IMR-90 (cell line): ENCODE measurements at regions not wholly inside any gene's neighbourhood (a gene's known extent, or its start where the extent isn't known, plus 50 kb on each side); places are given as distances from the start of the nearest gene placed in this dataset.
A peak's percentile ranks its signal among the peaks of the same experiment; 100 is the strongest.

Source experiments
- ATAC-seq: fragments of 200-7000 bp; cut with Tn5 transposase; 2 replicates; pipeline ENCODE4 v1.9.1; 2020; ENCODE audit warnings: low read depth, mild to moderate bottlenecking, moderate library complexity
- BruUV-seq: library from RNA; stranded (reverse); fragments of 400-500 nt; replicated peaks from 2 replicates; lab custom pipeline; 2021; lab: Mats Ljungman, UMichigan
- CTCF ChIA-PET: fragments of 300-600 bp; formaldehyde crosslinking; extraction: SDS; loops from one replicate; lab custom pipeline; 2021; ENCODE audit warnings: antibody characterized with exemption; lab: Yijun Ruan, JAX
- POLR2A ChIA-PET: fragments of 300-600 bp; sonication (Branson Sonifier 250); formaldehyde crosslinking; loops from one replicate; lab custom pipeline; 2022; ENCODE audit warnings: antibody characterized with exemption; ENCODE audit not compliant: unreplicated experiment; lab: Charles Lee
- DNase-seq: peaks from one replicate; pipeline ENCODE4 v3.0.0; 2013
- H2AFZ ChIP-seq: replicated peaks from 2 replicates; pipeline ENCODE3; 2013; ENCODE audit warnings: low read length, mild to moderate bottlenecking; ENCODE audit not compliant: poor library complexity
- H2AK5ac ChIP-seq: 2 replicates; pipeline ENCODE4 v1.6.1; 2013; ENCODE audit warnings: low read depth, low read length, inconsistent platforms
- H2AK9ac ChIP-seq: replicated peaks from 2 replicates; pipeline ENCODE3; 2013; ENCODE audit warnings: mild to moderate bottlenecking, low read depth, low read length, moderate library complexity; ENCODE audit not compliant: poor library complexity
- H2BK120ac ChIP-seq: 2 replicates; pipeline ENCODE4 v1.6.1; 2013; ENCODE audit warnings: low read depth, low read length, inconsistent platforms
- H2BK15ac ChIP-seq: 3 replicates; pipeline ENCODE4 v1.6.1; 2013; ENCODE audit warnings: low read depth, low read length, inconsistent platforms
- H2BK20ac ChIP-seq: 2 replicates; pipeline ENCODE4 v1.6.1; 2013; ENCODE audit warnings: low read depth, mild to moderate bottlenecking, inconsistent platforms, low read length, moderate library complexity
- H2BK5ac ChIP-seq: 2 replicates; pipeline ENCODE4 v1.6.1; 2013; ENCODE audit warnings: mild to moderate bottlenecking, low read depth, low read length, inconsistent platforms; ENCODE audit not compliant: poor library complexity, severe bottlenecking
- H3K14ac ChIP-seq: replicated peaks from 2 replicates; pipeline ENCODE4 v1.6.1; 2013; ENCODE audit warnings: low read depth, low read length, inconsistent platforms
- H3K18ac ChIP-seq: 2 replicates; pipeline ENCODE4 v1.6.1; 2013; ENCODE audit warnings: low read depth, low read length, control low read depth
- H3K23ac ChIP-seq: 2 replicates; pipeline ENCODE4 v1.6.1; 2013; ENCODE audit warnings: low read depth, low read length, inconsistent platforms
- H3K27ac ChIP-seq: 2 replicates; pipeline ENCODE4 v1.5.1; 2013; ENCODE audit warnings: mild to moderate bottlenecking, control low read depth, low read length; ENCODE audit not compliant: insufficient read depth
- H3K27me3 ChIP-seq: 2 replicates; pipeline ENCODE4 v1.6.1; 2013; ENCODE audit warnings: low read length; ENCODE audit not compliant: control insufficient read depth, insufficient read depth
- H3K36me3 ChIP-seq: 2 replicates; pipeline ENCODE4 v1.6.1; 2013; ENCODE audit warnings: low read length, mixed read lengths; ENCODE audit not compliant: control insufficient read depth, insufficient read depth
- H3K4ac ChIP-seq: 2 replicates; pipeline ENCODE4 v1.6.1; 2013; ENCODE audit warnings: low read depth, low read length, inconsistent platforms
- H3K4me1 ChIP-seq: 2 replicates; pipeline ENCODE4 v1.6.1; 2013; ENCODE audit warnings: low read length, mixed read lengths; ENCODE audit not compliant: control insufficient read depth, insufficient read depth
- H3K4me2 ChIP-seq: 2 replicates; pipeline ENCODE4 v1.6.1; 2013; ENCODE audit warnings: low read depth, mild to moderate bottlenecking, control low read depth, low read length, moderate library complexity
- H3K4me3 ChIP-seq: 2 replicates; pipeline ENCODE4 v1.5.1; 2013; ENCODE audit warnings: low read depth, mild to moderate bottlenecking, control low read depth, low read length, moderate library complexity; ENCODE audit not compliant: insufficient read depth
- H3K56ac ChIP-seq: 2 replicates; pipeline ENCODE4 v1.6.1; 2013; ENCODE audit warnings: low read length, inconsistent platforms; ENCODE audit not compliant: insufficient read depth; ENCODE audit errors: extremely low read depth
- H3K79me1 ChIP-seq, 2 experiments: 2 replicates each; pipeline ENCODE4 v1.6.1; 2013; ENCODE audit warnings: low read length in 2 of 2, inconsistent platforms in 1 of 2, low read depth in 1 of 2
- H3K9ac ChIP-seq: 2 replicates; pipeline ENCODE4 v1.6.1; 2013; ENCODE audit warnings: low read depth, low read length, control low read depth
- H3K9me1 ChIP-seq: 2 replicates; pipeline ENCODE4 v1.6.1; 2013; ENCODE audit warnings: low read length, inconsistent platforms; ENCODE audit not compliant: insufficient read depth
- H3K9me3 ChIP-seq: 2 replicates; pipeline ENCODE4 v1.6.1; 2013; ENCODE audit warnings: low read length; ENCODE audit not compliant: control insufficient read depth, insufficient read depth
- H4K20me1 ChIP-seq: 2 replicates; pipeline ENCODE4 v1.6.1; 2013; ENCODE audit warnings: low read length, inconsistent platforms; ENCODE audit not compliant: insufficient read depth
- H4K5ac ChIP-seq: 2 replicates; pipeline ENCODE4 v1.6.1; 2013; ENCODE audit warnings: mild to moderate bottlenecking, low read depth, low read length, control low read depth
- H4K8ac ChIP-seq, 2 experiments: 2 replicates each; pipeline ENCODE4 v1.6.1; 2013; ENCODE audit warnings: low read depth in 2 of 2, low read length in 2 of 2, control low read depth in 1 of 2, inconsistent platforms in 1 of 2
- H4K91ac ChIP-seq: 2 replicates; pipeline ENCODE4 v1.6.1; 2013; ENCODE audit warnings: low read depth, low read length, inconsistent platforms; ENCODE audit not compliant: insufficient read depth
- BHLHE40 ChIP-seq: fragments of 150-350 bp; IDR thresholded peaks from 2 replicates; pipeline ENCODE4 v1.6.1; 2016; ENCODE audit warnings: mild to moderate bottlenecking, low read depth, low read length
- CEBPB ChIP-seq: IDR thresholded peaks from 2 replicates; pipeline ENCODE4 v1.6.1; 2012; ENCODE audit warnings: low read depth, low read length, improper control_type of control experiment
- CHD1 ChIP-seq: IDR thresholded peaks from 2 replicates; pipeline ENCODE4 v1.6.1; 2012; ENCODE audit warnings: low read depth, low read length, improper control_type of control experiment
- FOS ChIP-seq: fragments of 150-350 bp; IDR thresholded peaks from 2 replicates; pipeline ENCODE4 v1.6.1; 2016; ENCODE audit warnings: low read depth, low read length
- MAFK ChIP-seq: IDR thresholded peaks from 2 replicates; pipeline ENCODE4 v1.6.1; 2012; ENCODE audit warnings: low read depth, low read length, improper control_type of control experiment
- MAZ ChIP-seq: IDR thresholded peaks from 2 replicates; pipeline ENCODE4 v1.6.1; 2012; ENCODE audit warnings: low read depth, mild to moderate bottlenecking, low read length, improper control_type of control experiment, moderate library complexity, borderline replicate concordance
- MXI1 ChIP-seq: IDR thresholded peaks from 2 replicates; pipeline ENCODE4 v1.6.1; 2012; ENCODE audit warnings: low read depth, mild to moderate bottlenecking, low read length, moderate library complexity, borderline replicate concordance
- NFE2L2 ChIP-seq: fragments of 150-350 bp; IDR thresholded peaks from 2 replicates; pipeline ENCODE4 v1.6.1; 2016; ENCODE audit warnings: low read depth, mild to moderate bottlenecking, low read length
- POLR2A ChIP-seq: IDR thresholded peaks from 2 replicates; pipeline ENCODE4 v1.6.1; 2012; ENCODE audit warnings: mild to moderate bottlenecking, low read depth, low read length
- RAD21 ChIP-seq: IDR thresholded peaks from 2 replicates; pipeline ENCODE4 v1.6.1; 2012; ENCODE audit warnings: low read length, improper control_type of control experiment
- RCOR1 ChIP-seq: IDR thresholded peaks from 2 replicates; pipeline ENCODE4 v1.6.1; 2012; ENCODE audit warnings: mild to moderate bottlenecking, low read length, improper control_type of control experiment; ENCODE audit not compliant: insufficient replicate concordance
- RFX5 ChIP-seq: IDR thresholded peaks from 2 replicates; pipeline ENCODE4 v1.8.0; 2012; ENCODE audit warnings: low read depth, mild to moderate bottlenecking, low read length, moderate library complexity
- SMC3 ChIP-seq: fragments of 150-350 bp; IDR thresholded peaks from 2 replicates; pipeline ENCODE4 v1.6.1; 2016; ENCODE audit warnings: low read depth, mild to moderate bottlenecking, antibody characterized with exemption, low read length, moderate library complexity
- WGBS, 2 experiments: methylation state at CpG; one replicate each; pipeline versions ENCODE4 v1.1.5 to v1.1.7; 2013; ENCODE audit warnings: missing lambda C conversion rate in 2 of 2; ENCODE audit not compliant: insufficient read length in 1 of 2; ENCODE audit errors: extremely low coverage in 2 of 2; 5-methylcytosine and 5-hydroxymethylcytosine counted together
- dilution Hi-C: fragments of 300-500 bp; cut with HindIII; formaldehyde crosslinking; loops from one replicate; pipeline ENCODE4 v1.14.3; 2018; ENCODE audit warnings: low sequenced_read_pairs; ENCODE audit not compliant: unreplicated experiment
- in situ Hi-C: fragments of 300-500 bp; cut with MboI; formaldehyde crosslinking; loops from 3 replicates; pipeline ENCODE4 v1.14.3; 2019; ENCODE audit warnings: low sequenced_read_pairs, inconsistent platforms, mixed read lengths
- intact Hi-C: fragments of 100-400 bp; cut with micrococcal nuclease; formaldehyde crosslinking; loops from 2 replicates; pipeline ENCODE4 v1.10.0; 2022
- TF ChIP-seq, protein P1 (sequence below): fragments of 150-350 bp; IDR thresholded peaks from 2 replicates; pipeline ENCODE4 v1.6.1; 2016; ENCODE audit warnings: low read depth, mild to moderate bottlenecking, low read length, moderate library complexity, borderline replicate concordance
- TF ChIP-seq, protein P2 (sequence below): conservative IDR thresholded peaks from 2 replicates; pipeline ENCODE4 v1.5.1; 2012; ENCODE audit warnings: mild to moderate bottlenecking, low read depth, low read length, improper control_type of control experiment
- TF ChIP-seq, protein P3 (sequence below): fragments of 150-350 bp; IDR thresholded peaks from 2 replicates; pipeline ENCODE4 v1.6.1; 2017; ENCODE audit warnings: mild to moderate bottlenecking, antibody characterized with exemption, low read length, low read depth

DNA sequence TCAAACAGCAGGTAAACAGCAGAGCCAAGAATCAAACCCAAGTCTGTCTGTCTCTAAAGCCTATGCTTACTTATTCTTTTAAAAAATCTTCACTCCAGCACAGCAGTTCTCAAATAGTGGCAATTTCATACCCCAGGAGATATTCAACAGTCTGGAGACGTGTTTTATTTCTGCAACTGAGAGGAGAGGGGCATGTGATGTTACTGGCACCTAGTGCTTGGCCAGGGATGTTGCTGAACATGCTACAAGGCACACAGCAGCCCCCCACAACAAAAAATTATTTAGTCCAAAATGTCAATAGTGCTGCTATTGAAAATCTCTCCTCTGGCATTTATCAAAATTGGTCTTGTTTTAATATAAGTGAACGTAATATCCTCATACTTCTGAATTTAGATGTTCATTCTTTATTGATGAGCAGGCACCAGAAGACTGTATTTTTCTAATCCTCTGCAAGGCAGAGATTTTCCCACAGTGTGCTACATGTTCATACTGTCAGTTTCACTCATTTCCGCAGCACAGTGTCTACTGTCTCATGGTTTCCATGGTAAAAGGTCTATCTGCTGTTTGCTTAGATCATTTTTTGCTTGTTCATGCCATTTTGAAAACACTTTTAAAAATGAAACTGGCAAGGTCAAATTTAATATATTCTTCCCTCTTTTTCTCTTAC, 90.5 kb downstream of the LRATD1 start:
- H3K36me3 ChIP-seq: no peaks in the 10 kb centered on the region
- H3K23ac ChIP-seq: no peak overlapping the region
- DNase-seq: peak; percentile 19
- H4K20me1 ChIP-seq: no peaks in the 10 kb centered on the region
- no peaks in the 10 kb centered on the region for H3K27me3 ChIP-seq
- H2BK15ac ChIP-seq: no peak overlapping the region
- no peak overlapping the region for H2AFZ ChIP-seq
- H3K79me1 ChIP-seq: no peaks in the 10 kb centered on the region
- H3K18ac ChIP-seq: no peak overlapping the region
- intact Hi-C loops: no loop called here
- H3K4me3 ChIP-seq: no peak overlapping the region
- H2BK20ac ChIP-seq: no peak overlapping the region
- H4K5ac ChIP-seq: no peak overlapping the region
- H3K9me1 ChIP-seq: no peaks in the 10 kb centered on the region
- H3K56ac ChIP-seq: no peak overlapping the region
- H4K8ac ChIP-seq: no peak overlapping the region
- CTCF ChIA-PET: no interaction called here
- POLR2A ChIA-PET: no interaction called here
- ATAC-seq: no peak
- no CpG with 5 or more reads among the region's 3 CpGs for WGBS, 2 experiments
- no peak overlapping the region for H4K91ac ChIP-seq
- H2AK5ac ChIP-seq: no peak overlapping the region
- BruUV-seq: no TSS peak
- in situ Hi-C loops: no loop called here
- no peak overlapping the region for H2AK9ac ChIP-seq
- H3K4me2 ChIP-seq: no peak overlapping the region
- no peak overlapping the region for H2BK120ac ChIP-seq
- H3K9ac ChIP-seq: no peak overlapping the region
- dilution Hi-C loops: no loop called here
- no peak overlapping the region for H3K4ac ChIP-seq
- H3K14ac ChIP-seq: no peak overlapping the region
- no peak overlapping the region for H2BK5ac ChIP-seq
- H3K27ac ChIP-seq: no peak overlapping the region
- TF ChIP-seq, protein P1, sequence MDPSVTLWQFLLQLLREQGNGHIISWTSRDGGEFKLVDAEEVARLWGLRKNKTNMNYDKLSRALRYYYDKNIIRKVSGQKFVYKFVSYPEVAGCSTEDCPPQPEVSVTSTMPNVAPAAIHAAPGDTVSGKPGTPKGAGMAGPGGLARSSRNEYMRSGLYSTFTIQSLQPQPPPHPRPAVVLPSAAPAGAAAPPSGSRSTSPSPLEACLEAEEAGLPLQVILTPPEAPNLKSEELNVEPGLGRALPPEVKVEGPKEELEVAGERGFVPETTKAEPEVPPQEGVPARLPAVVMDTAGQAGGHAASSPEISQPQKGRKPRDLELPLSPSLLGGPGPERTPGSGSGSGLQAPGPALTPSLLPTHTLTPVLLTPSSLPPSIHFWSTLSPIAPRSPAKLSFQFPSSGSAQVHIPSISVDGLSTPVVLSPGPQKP: no peak
- no peak for TF ChIP-seq POLR2A
- no peak for TF ChIP-seq MAZ
- TF ChIP-seq FOS: no peak
- TF ChIP-seq NFE2L2: no peak
- TF ChIP-seq RFX5: no peak
- no peak for TF ChIP-seq BHLHE40
- TF ChIP-seq RCOR1: no peak
- TF ChIP-seq, protein P2, sequence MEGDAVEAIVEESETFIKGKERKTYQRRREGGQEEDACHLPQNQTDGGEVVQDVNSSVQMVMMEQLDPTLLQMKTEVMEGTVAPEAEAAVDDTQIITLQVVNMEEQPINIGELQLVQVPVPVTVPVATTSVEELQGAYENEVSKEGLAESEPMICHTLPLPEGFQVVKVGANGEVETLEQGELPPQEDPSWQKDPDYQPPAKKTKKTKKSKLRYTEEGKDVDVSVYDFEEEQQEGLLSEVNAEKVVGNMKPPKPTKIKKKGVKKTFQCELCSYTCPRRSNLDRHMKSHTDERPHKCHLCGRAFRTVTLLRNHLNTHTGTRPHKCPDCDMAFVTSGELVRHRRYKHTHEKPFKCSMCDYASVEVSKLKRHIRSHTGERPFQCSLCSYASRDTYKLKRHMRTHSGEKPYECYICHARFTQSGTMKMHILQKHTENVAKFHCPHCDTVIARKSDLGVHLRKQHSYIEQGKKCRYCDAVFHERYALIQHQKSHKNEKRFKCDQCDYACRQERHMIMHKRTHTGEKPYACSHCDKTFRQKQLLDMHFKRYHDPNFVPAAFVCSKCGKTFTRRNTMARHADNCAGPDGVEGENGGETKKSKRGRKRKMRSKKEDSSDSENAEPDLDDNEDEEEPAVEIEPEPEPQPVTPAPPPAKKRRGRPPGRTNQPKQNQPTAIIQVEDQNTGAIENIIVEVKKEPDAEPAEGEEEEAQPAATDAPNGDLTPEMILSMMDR: no peak
- TF ChIP-seq, protein P3, sequence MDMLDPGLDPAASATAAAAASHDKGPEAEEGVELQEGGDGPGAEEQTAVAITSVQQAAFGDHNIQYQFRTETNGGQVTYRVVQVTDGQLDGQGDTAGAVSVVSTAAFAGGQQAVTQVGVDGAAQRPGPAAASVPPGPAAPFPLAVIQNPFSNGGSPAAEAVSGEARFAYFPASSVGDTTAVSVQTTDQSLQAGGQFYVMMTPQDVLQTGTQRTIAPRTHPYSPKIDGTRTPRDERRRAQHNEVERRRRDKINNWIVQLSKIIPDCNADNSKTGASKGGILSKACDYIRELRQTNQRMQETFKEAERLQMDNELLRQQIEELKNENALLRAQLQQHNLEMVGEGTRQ: no peak
- no peak for TF ChIP-seq MXI1
- TF ChIP-seq CEBPB: no peak
- no peak for TF ChIP-seq RAD21
- no peak for TF ChIP-seq CHD1
- no peak for TF ChIP-seq SMC3
- no peak for TF ChIP-seq MAFK
- H3K9me3 ChIP-seq: no peaks in the 10 kb centered on the region
- no peaks in the 10 kb centered on the region for H3K4me1 ChIP-seq
